ENCODE measurements at regions not wholly inside any gene's neighbourhood (a gene's known extent, or its start where the extent isn't known, plus 50 kb on each side); places are given as distances from the start of the nearest gene placed in this dataset.

DNA sequence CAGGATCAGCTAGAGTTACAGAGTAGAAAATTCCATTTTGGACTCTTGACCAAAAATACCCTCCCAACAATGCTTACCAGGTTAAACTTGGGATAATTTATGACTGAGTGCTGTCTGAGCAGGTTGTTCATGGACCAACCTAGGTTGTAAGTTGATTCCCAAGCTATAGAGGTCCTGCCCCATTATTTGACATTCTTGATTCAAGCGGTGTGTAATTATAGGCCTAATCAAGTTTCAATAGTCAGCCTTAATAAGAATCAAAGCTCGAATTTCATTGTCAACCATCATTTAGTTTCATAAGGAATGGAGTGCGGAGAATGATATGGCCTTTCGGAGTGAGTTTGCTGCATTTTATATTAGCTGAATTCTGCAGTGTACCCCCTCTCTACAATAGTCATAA lies 152.8 kb upstream of the FIGN start:
- TF ChIP-seq POLR2A (IDR thresholded peaks at IDR 0.05), result no peak
- TF ChIP-seq POLR2AphosphoS5 (IDR thresholded peaks at IDR 0.05), result no peak
- TF ChIP-seq, protein P1, sequence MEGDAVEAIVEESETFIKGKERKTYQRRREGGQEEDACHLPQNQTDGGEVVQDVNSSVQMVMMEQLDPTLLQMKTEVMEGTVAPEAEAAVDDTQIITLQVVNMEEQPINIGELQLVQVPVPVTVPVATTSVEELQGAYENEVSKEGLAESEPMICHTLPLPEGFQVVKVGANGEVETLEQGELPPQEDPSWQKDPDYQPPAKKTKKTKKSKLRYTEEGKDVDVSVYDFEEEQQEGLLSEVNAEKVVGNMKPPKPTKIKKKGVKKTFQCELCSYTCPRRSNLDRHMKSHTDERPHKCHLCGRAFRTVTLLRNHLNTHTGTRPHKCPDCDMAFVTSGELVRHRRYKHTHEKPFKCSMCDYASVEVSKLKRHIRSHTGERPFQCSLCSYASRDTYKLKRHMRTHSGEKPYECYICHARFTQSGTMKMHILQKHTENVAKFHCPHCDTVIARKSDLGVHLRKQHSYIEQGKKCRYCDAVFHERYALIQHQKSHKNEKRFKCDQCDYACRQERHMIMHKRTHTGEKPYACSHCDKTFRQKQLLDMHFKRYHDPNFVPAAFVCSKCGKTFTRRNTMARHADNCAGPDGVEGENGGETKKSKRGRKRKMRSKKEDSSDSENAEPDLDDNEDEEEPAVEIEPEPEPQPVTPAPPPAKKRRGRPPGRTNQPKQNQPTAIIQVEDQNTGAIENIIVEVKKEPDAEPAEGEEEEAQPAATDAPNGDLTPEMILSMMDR (IDR thresholded peaks at IDR 0.05), result no peak
